Stimulated activated naive CD8-positive, alpha-beta T cell treated with anti-CD3 and anti-CD28 coated beads, Interleukin-15, Interleukin-2, amounts not matched to agents 100 ng/mL and 50 ng/mL, for 24 hours (primary cell): ENCODE measurements at regions not wholly inside any gene's neighbourhood (a gene's known extent, or its start where the extent isn't known, plus 50 kb on each side); places are given as distances from the start of the nearest gene placed in this dataset.

Experiments
- H3K27ac Mint-ChIP-seq: one replicate; pipeline ENCODE4 v1.8.0; 2021; ENCODE audit warnings: mild to moderate bottlenecking, mixed read lengths
- H3K27me3 Mint-ChIP-seq: one replicate; pipeline ENCODE4 v1.8.0; 2021; ENCODE audit warnings: mixed read lengths
- H3K36me3 Mint-ChIP-seq: one replicate; pipeline ENCODE4 v1.8.0; 2021; ENCODE audit warnings: low read depth, mixed read lengths
- H3K4me1 Mint-ChIP-seq: one replicate; pipeline ENCODE4 v1.8.0; 2021; ENCODE audit warnings: low read depth, mixed read lengths
- H3K4me3 Mint-ChIP-seq: one replicate; pipeline ENCODE4 v1.8.0; 2021; ENCODE audit warnings: mild to moderate bottlenecking, mixed read lengths
- H3K9me3 Mint-ChIP-seq: one replicate; pipeline ENCODE4 v1.8.0; 2021; ENCODE audit warnings: mixed read lengths

GRCh38 chr2:41337956-41338355, 709.9 kb upstream of the PKDCC start:
- Mint-ChIP-seq H3K36me3 (no peaks in the 10 kb centered on the region), H3K4me3 (no peak overlapping the region), H3K9me3 (peaks cover 5% of the 10 kb centered on the region), H3K27ac (no peak overlapping the region), H3K4me1 (no peaks in the 10 kb centered on the region), H3K27me3 (no peaks in the 10 kb centered on the region)

- no peaks in the 10 kb centered on the region for H3K27me3 Mint-ChIP-seq
- no peaks in the 10 kb centered on the region for H3K9me3 Mint-ChIP-seq
- H3K4me1 Mint-ChIP-seq = no peaks in the 10 kb centered on the region
- H3K4me3 Mint-ChIP-seq = no peak overlapping the region
- H3K27ac Mint-ChIP-seq = no peak overlapping the region
- no peaks in the 10 kb centered on the region for H3K36me3 Mint-ChIP-seq
These were observed 703.3 kb upstream of the PKDCC start for GRCh38 chr2:41344529-41344928.

- no peak overlapping the region for H3K27ac Mint-ChIP-seq
- H3K4me1 Mint-ChIP-seq = no peaks in the 10 kb centered on the region
- no peaks in the 10 kb centered on the region for H3K27me3 Mint-ChIP-seq
- H3K36me3 Mint-ChIP-seq = no peaks in the 10 kb centered on the region
- H3K4me3 Mint-ChIP-seq = no peak overlapping the region
- no peaks in the 10 kb centered on the region for H3K9me3 Mint-ChIP-seq
These were observed 694.8 kb upstream of the PKDCC start for GRCh38 chr2:41353060-41353459.

- H3K27ac Mint-ChIP-seq = no peak overlapping the region
- H3K4me1 Mint-ChIP-seq = no peaks in the 10 kb centered on the region
- peaks cover 6% of the 10 kb centered on the region for H3K9me3 Mint-ChIP-seq
- H3K4me3 Mint-ChIP-seq = no peak overlapping the region
- no peaks in the 10 kb centered on the region for H3K27me3 Mint-ChIP-seq
- no peaks in the 10 kb centered on the region for H3K36me3 Mint-ChIP-seq
These were observed 692.0 kb upstream of the PKDCC start for GRCh38 chr2:41355794-41356193.

- no peak overlapping the region for H3K27ac Mint-ChIP-seq
These were observed 683.0 kb upstream of the PKDCC start for GRCh38 chr2:41364842-41365241.

GRCh38 chr2:41375901-41376300, 671.9 kb upstream of the PKDCC start:
- Mint-ChIP-seq H3K36me3 (no peaks in the 10 kb centered on the region), H3K27ac (no peak overlapping the region), H3K4me1 (no peaks in the 10 kb centered on the region)

More at GRCh38 chr2:41364842-41365241, 683.0 kb upstream of the PKDCC start:
- H3K4me3 Mint-ChIP-seq = no peak overlapping the region
- H3K9me3 Mint-ChIP-seq = peaks cover 11% of the 10 kb centered on the region
- H3K4me1 Mint-ChIP-seq = no peaks in the 10 kb centered on the region
- H3K36me3 Mint-ChIP-seq = no peaks in the 10 kb centered on the region
- H3K27me3 Mint-ChIP-seq = no peaks in the 10 kb centered on the region

GRCh38 chr2:41377837-41378236, 670.0 kb upstream of the PKDCC start:
- no peak overlapping the region for H3K4me3 Mint-ChIP-seq
- no peaks in the 10 kb centered on the region for H3K4me1 Mint-ChIP-seq
- H3K36me3 Mint-ChIP-seq = no peaks in the 10 kb centered on the region
- no peaks in the 10 kb centered on the region for H3K27me3 Mint-ChIP-seq
- H3K9me3 Mint-ChIP-seq = no peaks in the 10 kb centered on the region
- H3K27ac Mint-ChIP-seq = no peak overlapping the region

More at GRCh38 chr2:41375901-41376300, 671.9 kb upstream of the PKDCC start:
- no peaks in the 10 kb centered on the region for H3K27me3 Mint-ChIP-seq
- H3K4me3 Mint-ChIP-seq = no peak overlapping the region
- peaks cover 3% of the 10 kb centered on the region for H3K9me3 Mint-ChIP-seq

- Mint-ChIP-seq H3K27ac (no peak overlapping the region), H3K36me3 (no peaks in the 10 kb centered on the region), H3K4me3 (no peak overlapping the region), H3K27me3 (no peaks in the 10 kb centered on the region), H3K4me1 (no peaks in the 10 kb centered on the region), H3K9me3 (no peaks in the 10 kb centered on the region)
These were observed 669.4 kb upstream of the PKDCC start for GRCh38 chr2:41378420-41378819.

GRCh38 chr2:41379496-41380221, 668.2 kb upstream of the PKDCC start:
- Mint-ChIP-seq H3K27ac (no peak overlapping the region), H3K9me3 (no peaks in the 10 kb centered on the region), H3K36me3 (no peaks in the 10 kb centered on the region), H3K27me3 (no peaks in the 10 kb centered on the region), H3K4me3 (no peak overlapping the region), H3K4me1 (no peaks in the 10 kb centered on the region)

GRCh38 chr2:41381701-41382100, 666.1 kb upstream of the PKDCC start:
- Mint-ChIP-seq H3K4me1 (no peaks in the 10 kb centered on the region), H3K4me3 (no peak overlapping the region), H3K27ac (no peak overlapping the region), H3K27me3 (no peaks in the 10 kb centered on the region), H3K9me3 (no peaks in the 10 kb centered on the region), H3K36me3 (no peaks in the 10 kb centered on the region)

GRCh38 chr2:41387519-41387918, 660.3 kb upstream of the PKDCC start:
- H3K4me1 Mint-ChIP-seq = no peaks in the 10 kb centered on the region
- H3K27me3 Mint-ChIP-seq = no peaks in the 10 kb centered on the region
- H3K9me3 Mint-ChIP-seq = no peaks in the 10 kb centered on the region
- H3K4me3 Mint-ChIP-seq = no peak overlapping the region
- H3K36me3 Mint-ChIP-seq = no peaks in the 10 kb centered on the region
- H3K27ac Mint-ChIP-seq = no peak overlapping the region

GRCh38 chr2:41393621-41394020, 654.2 kb upstream of the PKDCC start:
- H3K4me3 Mint-ChIP-seq = no peak overlapping the region
- no peaks in the 10 kb centered on the region for H3K36me3 Mint-ChIP-seq
- no peaks in the 10 kb centered on the region for H3K27me3 Mint-ChIP-seq
- no peaks in the 10 kb centered on the region for H3K4me1 Mint-ChIP-seq
- peaks cover 5% of the 10 kb centered on the region for H3K9me3 Mint-ChIP-seq
- H3K27ac Mint-ChIP-seq = no peak overlapping the region

GRCh38 chr2:41394541-41394940, 653.3 kb upstream of the PKDCC start:
- no peaks in the 10 kb centered on the region for H3K36me3 Mint-ChIP-seq
- peaks cover 5% of the 10 kb centered on the region for H3K9me3 Mint-ChIP-seq
- no peak overlapping the region for H3K4me3 Mint-ChIP-seq
- no peak overlapping the region for H3K27ac Mint-ChIP-seq
- no peaks in the 10 kb centered on the region for H3K27me3 Mint-ChIP-seq
- no peaks in the 10 kb centered on the region for H3K4me1 Mint-ChIP-seq

- H3K4me1 Mint-ChIP-seq = no peaks in the 10 kb centered on the region
- H3K27ac Mint-ChIP-seq = no peak overlapping the region
- H3K9me3 Mint-ChIP-seq = peaks cover 5% of the 10 kb centered on the region
- H3K27me3 Mint-ChIP-seq = no peaks in the 10 kb centered on the region
- no peaks in the 10 kb centered on the region for H3K36me3 Mint-ChIP-seq
- no peak overlapping the region for H3K4me3 Mint-ChIP-seq
These were observed 652.1 kb upstream of the PKDCC start for GRCh38 chr2:41395692-41396091.

- Mint-ChIP-seq H3K36me3 (no peaks in the 10 kb centered on the region), H3K4me3 (no peak overlapping the region), H3K9me3 (peaks cover 5% of the 10 kb centered on the region), H3K4me1 (no peaks in the 10 kb centered on the region), H3K27me3 (no peaks in the 10 kb centered on the region), H3K27ac (no peak overlapping the region)
These were observed 648.3 kb upstream of the PKDCC start for GRCh38 chr2:41399437-41400087.
